B cell (primary cell): ENCODE measurements at regions not wholly inside any gene's neighbourhood (a gene's known extent, or its start where the extent isn't known, plus 50 kb on each side); places are given as distances from the start of the nearest gene placed in this dataset.

Experiments
- ATAC-seq: fragments of 200-7000 bp; cut with Tn5 transposase; one replicate; pipeline ENCODE4 v1.10.0; 2021; ENCODE audit warnings: low read depth, mild to moderate bottlenecking, moderate number of reproducible peaks, moderate library complexity
- CTCF ChIA-PET: fragments of 350-600 bp; sonication (Branson Sonifier 250); formaldehyde crosslinking; loops from one replicate; lab custom pipeline; 2021; ENCODE audit warnings: antibody characterized with exemption, inconsistent platforms; lab: Charles Lee
- POLR2A ChIA-PET: fragments of 350-600 bp; sonication (Branson Sonifier 250); formaldehyde crosslinking; loops from one replicate; lab custom pipeline; 2021; ENCODE audit warnings: antibody characterized with exemption; lab: Charles Lee
- DNase-seq: peaks from one replicate; pipeline ENCODE4 v3.0.0; 2013
- H2AFZ ChIP-seq: 2 replicates; pipeline ENCODE4 v1.6.1; 2012; ENCODE audit warnings: mild to moderate bottlenecking, low read depth, low read length; ENCODE audit not compliant: insufficient read depth, poor library complexity, severe bottlenecking
- H3K27ac ChIP-seq, 2 donors: 1 replicate in 1 of 2; 2 replicates in 1 of 2; pipeline ENCODE4 v1.5.1; 2012 to 2013; ENCODE audit warnings: low read length in 2 of 2, mild to moderate bottlenecking in 2 of 2, moderate library complexity in 1 of 2
- H3K27me3 ChIP-seq, 4 experiments: fragments of 200-600 bp in 1 of 4; sonication (generic) in 1 of 4; replicated peaks in 1 of 4; 1 replicate in 2 of 4; 2 replicates in 2 of 4; pipeline versions ENCODE4 v1.6.1 to v1.7.0; 2013 to 2016; ENCODE audit warnings: low read length in 3 of 4, mild to moderate bottlenecking in 2 of 4, mixed read lengths in 1 of 4, moderate library complexity in 1 of 4; ENCODE audit not compliant: insufficient read depth in 4 of 4, control insufficient read depth in 3 of 4; ENCODE audit errors: control extremely low read depth in 1 of 4
- H3K36me3 ChIP-seq, 2 experiments: replicated peaks in 1 of 2; 1 replicate in 1 of 2; 2 replicates in 1 of 2; pipeline versions ENCODE4 v1.6.1 to v1.7.1; 2013; ENCODE audit warnings: low read length in 1 of 2; ENCODE audit not compliant: insufficient read depth in 2 of 2, control insufficient read depth in 1 of 2; ENCODE audit errors: control extremely low read depth in 1 of 2, extremely low read depth in 1 of 2
- H3K4me1 ChIP-seq, 2 donors: fragments of 200-600 bp in 1 of 2; sonication (generic) in 1 of 2; 1 replicate in 1 of 2; 2 replicates in 1 of 2; pipeline versions ENCODE4 v1.5.1 to v1.6.1; 2013 to 2017; ENCODE audit warnings: low read length in 2 of 2; ENCODE audit not compliant: control insufficient read depth in 2 of 2, insufficient read depth in 2 of 2
- H3K4me2 ChIP-seq: replicated peaks from 2 replicates; pipeline ENCODE3; 2012; ENCODE audit warnings: mild to moderate bottlenecking, low read depth, low read length; ENCODE audit not compliant: poor library complexity, severe bottlenecking
- H3K4me3 ChIP-seq, 5 experiments: fragments of 200-600 bp in 1 of 5; sonication (generic) in 1 of 5; 1 replicate in 3 of 5; 2 replicates in 2 of 5; pipeline versions ENCODE4 v1.5.1 to v1.7.0; 2011 to 2016; ENCODE audit warnings: low read length in 4 of 5, mild to moderate bottlenecking in 4 of 5, low read depth in 2 of 5, control low read depth in 1 of 5, moderate library complexity in 1 of 5; ENCODE audit not compliant: insufficient read depth in 1 of 5; ENCODE audit errors: control extremely low read depth in 1 of 5, extremely low read depth in 1 of 5
- H3K79me2 ChIP-seq: fragments of 200-600 bp; sonication (generic); one replicate; pipeline ENCODE4 v1.6.0; 2016; ENCODE audit warnings: low read length; ENCODE audit not compliant: control insufficient read depth, insufficient read depth
- H3K9ac ChIP-seq: fragments of 200-600 bp; sonication (generic); 2 replicates; pipeline ENCODE4 v1.6.1; 2017; ENCODE audit warnings: mild to moderate bottlenecking, low read length, moderate library complexity
- H3K9me3 ChIP-seq, 3 donors: one replicate each; pipeline versions ENCODE4 v1.6.1 to v1.7.1; 2013; ENCODE audit warnings: low read length in 2 of 3; ENCODE audit not compliant: control insufficient read depth in 2 of 3, insufficient read depth in 1 of 3; ENCODE audit errors: control extremely low read depth in 1 of 3
- H4K20me1 ChIP-seq: 2 replicates; pipeline ENCODE4 v1.6.0; 2012; ENCODE audit warnings: mild to moderate bottlenecking, low read length; ENCODE audit not compliant: insufficient read depth, control insufficient read depth, poor library complexity, severe bottlenecking
- H3K27ac Mint-ChIP-seq: one replicate; pipeline ENCODE4 v1.8.0; 2021; ENCODE audit warnings: mixed read lengths
- H3K27me3 Mint-ChIP-seq: one replicate; pipeline ENCODE4 v1.8.0; 2021; ENCODE audit warnings: mixed read lengths
- H3K4me1 Mint-ChIP-seq: one replicate; pipeline ENCODE4 v1.8.0; 2021; ENCODE audit warnings: mixed read lengths
- H3K4me3 Mint-ChIP-seq: one replicate; pipeline ENCODE4 v1.8.0; 2021; ENCODE audit warnings: mixed read lengths
- H3K9me3 Mint-ChIP-seq: one replicate; pipeline ENCODE4 v1.8.0; 2022; ENCODE audit warnings: mixed read lengths; ENCODE audit not compliant: insufficient read depth
- EZH2 ChIP-seq: IDR thresholded peaks from 2 replicates; pipeline ENCODE4 v1.6.1; 2012; ENCODE audit warnings: borderline replicate concordance, low read depth, mild to moderate bottlenecking, moderate library complexity, low read length; ENCODE audit not compliant: insufficient read depth, poor library complexity, severe bottlenecking
- WGBS: methylation state at CpG from one replicate; pipeline ENCODE4 v1.1.5; 2013; ENCODE audit warnings: missing lambda C conversion rate; ENCODE audit not compliant: insufficient coverage; 5-methylcytosine and 5-hydroxymethylcytosine counted together
- intact Hi-C: fragments of 100-400 bp; cut with micrococcal nuclease; formaldehyde crosslinking; loops from one replicate; pipeline ENCODE4 v1.10.0; 2022
- TF ChIP-seq, protein P1 (sequence below): fragments of 200-600 bp; IDR thresholded peaks from one replicate; pipeline ENCODE4 v1.8.0; 2022; ENCODE audit warnings: antibody characterized with exemption, mild to moderate bottlenecking

GRCh38 chr9:25310961-25311360 lies 367.3 kb downstream of the TUSC1 start:
- no peak for ATAC-seq
- Mint-ChIP-seq H3K27me3 (no peaks in the 10 kb centered on the region), H3K9me3 (peaks cover 4% of the 10 kb centered on the region), H3K4me3 (no peak overlapping the region), H3K27ac (no peak overlapping the region), H3K4me1 (no peaks in the 10 kb centered on the region)
- Histone ChIP-seq H3K36me3 (no peaks in the 10 kb centered on the region), H3K27ac (no peak overlapping the region), H3K79me2 (no peaks in the 10 kb centered on the region), H3K4me1 (no peaks in the 10 kb centered on the region), H3K9me3 (no peaks in the 10 kb centered on the region), H4K20me1 (no peaks in the 10 kb centered on the region), H3K27me3 (no peaks in the 10 kb centered on the region), H3K4me3 (no peak overlapping the region), H3K4me2 (no peak overlapping the region), H3K9ac (no peak overlapping the region), H2AFZ (no peak overlapping the region)
- no peak for DNase-seq
- POLR2A ChIA-PET: no interaction called here
- WGBS: no CpG with 5 or more reads among the region's 1 CpG
- CTCF ChIA-PET: no interaction called here
- no peak for TF ChIP-seq EZH2
- TF ChIP-seq, protein P1, sequence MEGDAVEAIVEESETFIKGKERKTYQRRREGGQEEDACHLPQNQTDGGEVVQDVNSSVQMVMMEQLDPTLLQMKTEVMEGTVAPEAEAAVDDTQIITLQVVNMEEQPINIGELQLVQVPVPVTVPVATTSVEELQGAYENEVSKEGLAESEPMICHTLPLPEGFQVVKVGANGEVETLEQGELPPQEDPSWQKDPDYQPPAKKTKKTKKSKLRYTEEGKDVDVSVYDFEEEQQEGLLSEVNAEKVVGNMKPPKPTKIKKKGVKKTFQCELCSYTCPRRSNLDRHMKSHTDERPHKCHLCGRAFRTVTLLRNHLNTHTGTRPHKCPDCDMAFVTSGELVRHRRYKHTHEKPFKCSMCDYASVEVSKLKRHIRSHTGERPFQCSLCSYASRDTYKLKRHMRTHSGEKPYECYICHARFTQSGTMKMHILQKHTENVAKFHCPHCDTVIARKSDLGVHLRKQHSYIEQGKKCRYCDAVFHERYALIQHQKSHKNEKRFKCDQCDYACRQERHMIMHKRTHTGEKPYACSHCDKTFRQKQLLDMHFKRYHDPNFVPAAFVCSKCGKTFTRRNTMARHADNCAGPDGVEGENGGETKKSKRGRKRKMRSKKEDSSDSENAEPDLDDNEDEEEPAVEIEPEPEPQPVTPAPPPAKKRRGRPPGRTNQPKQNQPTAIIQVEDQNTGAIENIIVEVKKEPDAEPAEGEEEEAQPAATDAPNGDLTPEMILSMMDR: no peak
- intact Hi-C loops: no loop called here

DNA sequence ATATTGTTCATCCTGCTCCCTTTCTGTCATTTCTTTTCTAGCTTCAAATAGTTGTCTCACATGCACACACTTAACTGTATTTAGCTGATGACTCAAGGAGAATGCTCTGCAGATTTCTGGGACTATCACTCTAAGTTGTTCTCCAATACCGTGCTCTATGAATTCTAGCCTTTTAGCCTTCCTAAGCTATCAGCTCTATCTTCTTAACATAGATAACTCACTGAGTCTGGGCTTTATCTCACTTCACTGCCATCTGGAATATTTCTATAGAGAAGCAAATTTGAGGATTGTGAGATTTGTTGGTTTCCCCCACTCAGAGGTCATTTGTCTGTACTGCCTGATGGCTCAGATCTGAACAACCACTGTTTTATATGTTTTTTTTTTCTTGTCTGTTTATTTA lies 369.7 kb downstream of the TUSC1 start:
- Mint-ChIP-seq H3K4me3 (no peak overlapping the region), H3K4me1 (no peaks in the 10 kb centered on the region), H3K27ac (no peak overlapping the region), H3K9me3 (peaks cover 2% of the 10 kb centered on the region), H3K27me3 (no peaks in the 10 kb centered on the region)
- no peaks in the 10 kb centered on the region for H4K20me1 ChIP-seq
- no peak for DNase-seq
- POLR2A ChIA-PET: no interaction called here
- no peaks in the 10 kb centered on the region for H3K9me3 ChIP-seq
- H3K79me2 ChIP-seq: no peaks in the 10 kb centered on the region
- H3K4me3 ChIP-seq: no peak overlapping the region
- intact Hi-C loops: no loop called here
- CTCF ChIA-PET: no interaction called here
- no peak overlapping the region for H2AFZ ChIP-seq
- no peaks in the 10 kb centered on the region for H3K27me3 ChIP-seq
- no peak for TF ChIP-seq EZH2
- TF ChIP-seq, protein P1: no peak
- H3K27ac ChIP-seq: no peak overlapping the region
- no peak overlapping the region for H3K9ac ChIP-seq
- no peak overlapping the region for H3K4me2 ChIP-seq
- no peak for ATAC-seq
- WGBS: 90% methylated on average over 1 of the region's 1 CpG
- no peaks in the 10 kb centered on the region for H3K4me1 ChIP-seq
- H3K36me3 ChIP-seq: no peaks in the 10 kb centered on the region
